GM19397 (cell line): ENCODE measurements at regions not wholly inside any gene's neighbourhood (a gene's known extent, or its start where the extent isn't known, plus 50 kb on each side); places are given as distances from the start of the nearest gene placed in this dataset.

Experiments used
- ATAC-seq: cut with Tn5 transposase; IDR thresholded peaks from one replicate; pipeline ENCODE4 v1.9.1; 2021; ENCODE audit warnings: mild to moderate bottlenecking, moderate library complexity; ENCODE audit not compliant: unreplicated experiment

DNA sequence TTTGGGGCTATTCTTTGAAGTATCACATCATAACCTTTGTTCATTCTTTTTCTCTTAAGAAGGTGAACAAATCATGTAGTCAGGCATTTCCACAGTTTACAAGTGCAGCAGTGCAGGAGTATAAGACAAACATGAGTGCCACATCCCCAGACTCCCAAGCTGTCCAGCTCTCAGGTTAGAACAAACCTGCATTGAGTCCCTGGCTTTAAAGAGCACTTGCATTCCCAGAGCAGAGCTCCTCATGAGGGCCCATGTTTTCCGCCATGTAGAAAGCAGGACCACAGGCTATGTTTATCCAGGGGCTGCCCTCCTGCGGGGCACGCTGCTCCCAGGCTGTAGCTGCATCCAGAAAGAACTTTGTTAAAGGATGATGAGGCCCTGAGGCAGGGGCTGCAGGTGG, 267.7 kb downstream of the TLE3 start:
- no peak for ATAC-seq

DNA sequence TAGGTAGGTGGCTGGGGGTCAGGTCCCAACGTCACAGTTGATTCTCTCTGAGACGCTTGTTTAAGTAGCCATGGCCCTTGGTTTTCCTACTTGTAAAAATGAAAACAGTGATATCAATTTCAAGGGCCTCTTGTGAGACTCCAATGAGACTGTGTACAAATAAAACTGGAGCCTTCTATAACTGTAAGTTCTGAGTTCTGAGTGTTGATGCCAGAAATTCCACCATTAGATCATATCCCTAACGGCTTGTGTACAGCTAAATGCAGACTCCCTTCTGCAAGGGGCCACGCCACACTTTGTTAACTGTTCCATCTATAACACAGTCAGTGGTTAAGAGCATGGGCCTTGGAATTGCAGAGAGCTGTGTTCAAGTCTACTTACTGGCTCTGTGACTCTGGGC, 267.3 kb downstream of the TLE3 start:
- no peak for ATAC-seq

GRCh38 chr15:69830876-69831275, 266.8 kb downstream of the TLE3 start:
- no peak for ATAC-seq

DNA sequence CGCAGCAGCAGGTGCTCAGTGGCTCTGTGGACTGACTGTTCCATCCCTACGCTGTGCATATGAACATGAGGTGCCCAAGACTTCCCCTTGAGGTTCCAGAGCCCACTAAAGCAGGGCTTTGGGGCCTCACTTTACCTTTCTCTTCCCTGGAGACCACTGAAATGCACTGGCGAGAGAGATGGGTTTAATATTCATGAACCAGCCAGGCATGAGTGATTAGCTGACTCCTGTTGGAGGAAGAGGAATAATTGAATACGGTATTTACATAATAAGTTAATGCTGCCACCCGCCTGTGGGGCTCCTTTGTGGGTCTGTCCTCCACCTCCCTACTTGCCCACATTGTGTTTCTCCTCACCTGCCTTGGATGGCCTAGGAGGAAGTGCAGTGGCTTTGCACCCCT, 263.4 kb downstream of the TLE3 start:
- ATAC-seq, result no peak

DNA sequence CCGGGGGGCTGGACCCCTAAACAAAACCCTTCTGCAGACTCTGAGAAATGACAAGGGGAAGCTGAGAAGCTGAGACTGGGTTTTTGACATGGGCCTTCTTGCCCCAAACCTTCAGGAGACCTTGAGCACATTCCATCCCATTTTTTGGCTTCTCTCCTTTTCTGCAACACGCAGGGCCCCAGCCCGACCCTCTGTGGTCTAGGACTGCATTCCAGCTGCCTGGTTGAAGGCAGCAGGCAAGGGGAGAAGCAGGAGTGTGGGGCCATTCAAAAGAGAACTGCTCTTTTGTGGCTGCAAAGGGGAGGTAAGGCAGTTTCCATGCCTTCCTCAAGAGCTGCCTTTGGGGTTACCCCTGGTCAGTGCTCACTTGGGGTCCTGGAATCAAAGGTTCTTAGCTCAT, 263.0 kb downstream of the TLE3 start:
- no peak for ATAC-seq

DNA sequence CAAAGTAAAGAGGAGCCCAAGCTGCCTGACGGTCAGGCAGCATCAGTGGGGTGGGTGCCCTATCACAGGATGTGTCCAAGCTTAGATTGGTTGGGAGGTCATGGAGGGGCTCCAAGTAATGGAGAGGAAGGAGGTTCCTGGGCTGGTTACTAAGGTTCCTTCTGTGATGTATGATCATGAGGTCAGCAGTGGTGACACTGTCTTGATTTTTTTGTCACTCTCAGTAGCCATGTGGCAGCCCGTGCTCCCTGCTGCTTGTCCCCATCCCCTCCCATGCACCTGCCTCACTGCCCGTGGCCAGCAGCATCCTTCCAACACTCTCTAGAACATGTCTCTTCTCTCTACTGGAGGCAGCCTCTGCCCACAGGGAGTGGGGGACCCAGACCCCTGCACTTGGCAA, 261.7 kb downstream of the TLE3 start:
- no peak for ATAC-seq

DNA sequence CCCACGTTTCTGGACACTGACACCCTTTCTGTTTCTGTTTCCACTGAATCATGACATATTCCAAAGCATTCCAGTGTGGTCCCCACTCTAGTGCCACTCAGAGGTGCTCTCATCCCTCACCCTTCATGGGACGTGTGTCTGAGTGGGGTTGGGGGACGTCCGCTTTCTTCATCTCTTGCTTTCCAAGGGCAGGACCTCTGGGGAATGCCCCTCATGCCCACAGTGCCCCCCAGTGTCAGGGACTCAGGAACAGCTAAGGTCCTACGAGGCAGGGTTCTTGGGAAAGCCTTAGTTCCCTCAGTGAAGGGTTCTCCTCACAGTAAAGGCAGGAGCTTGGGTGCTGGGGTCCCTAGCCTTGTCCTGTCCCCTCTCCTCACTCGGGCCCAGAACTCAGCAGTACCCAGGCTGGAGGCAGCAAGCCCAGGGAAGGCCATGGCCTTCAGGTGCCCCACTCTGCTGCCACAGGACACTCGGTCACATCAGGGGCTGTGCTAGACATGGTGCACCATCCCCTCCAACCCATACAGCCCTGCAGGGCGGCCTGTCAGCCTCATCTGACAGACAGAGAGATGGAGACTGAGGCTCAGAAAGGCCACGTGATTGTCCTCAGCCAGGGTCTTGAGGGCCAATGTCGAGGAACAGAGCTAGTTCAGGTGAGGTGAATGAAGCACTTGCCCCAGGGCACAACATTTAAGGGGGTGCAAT, 261.0 kb downstream of the TLE3 start:
- no peak for ATAC-seq

DNA sequence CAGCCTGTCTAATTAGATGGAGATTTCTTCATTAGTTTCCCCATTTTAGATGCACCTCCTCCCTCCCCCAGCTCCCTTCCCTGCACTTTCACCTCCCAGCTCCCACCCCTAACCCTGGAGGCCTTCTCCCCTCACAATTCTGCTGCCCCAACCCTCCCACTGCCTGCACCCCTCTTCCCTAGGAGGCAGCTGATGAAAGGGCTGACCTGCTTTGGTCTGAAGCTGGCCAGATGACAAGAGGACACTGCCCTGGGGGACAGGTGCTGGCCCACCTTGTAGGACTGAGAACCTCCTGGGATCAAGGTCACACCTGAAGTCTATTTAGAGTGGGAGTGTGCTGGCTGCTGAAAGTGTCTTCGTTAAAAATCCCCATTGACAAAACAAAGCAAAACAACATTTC, 259.4 kb downstream of the TLE3 start:
- ATAC-seq, result no peak

- ATAC-seq, result no peak
These were observed 258.7 kb downstream of the TLE3 start for GRCh38 chr15:69838994-69839393.

GRCh38 chr15:69841113-69841828, 256.4 kb downstream of the TLE3 start:
- ATAC-seq, result no peak

DNA sequence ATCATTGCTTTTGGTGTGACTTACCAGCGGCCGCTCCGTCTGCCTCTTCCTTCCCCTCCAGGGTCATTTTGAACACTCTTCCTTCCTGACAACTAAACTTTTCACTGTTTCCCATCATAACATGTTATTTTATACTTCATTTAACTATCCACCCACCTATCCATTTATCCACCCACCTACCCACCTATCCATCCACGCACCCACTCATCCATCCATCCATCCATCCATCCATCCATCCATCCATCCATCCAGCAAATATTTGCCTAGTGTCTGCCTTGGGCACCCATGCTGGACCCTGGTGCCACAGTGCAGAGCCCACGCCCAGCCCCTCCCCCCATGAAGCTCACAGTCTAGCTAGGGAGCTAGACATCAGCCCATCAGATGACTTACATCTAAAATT, 254.9 kb downstream of the TLE3 start:
- ATAC-seq, result no peak

DNA sequence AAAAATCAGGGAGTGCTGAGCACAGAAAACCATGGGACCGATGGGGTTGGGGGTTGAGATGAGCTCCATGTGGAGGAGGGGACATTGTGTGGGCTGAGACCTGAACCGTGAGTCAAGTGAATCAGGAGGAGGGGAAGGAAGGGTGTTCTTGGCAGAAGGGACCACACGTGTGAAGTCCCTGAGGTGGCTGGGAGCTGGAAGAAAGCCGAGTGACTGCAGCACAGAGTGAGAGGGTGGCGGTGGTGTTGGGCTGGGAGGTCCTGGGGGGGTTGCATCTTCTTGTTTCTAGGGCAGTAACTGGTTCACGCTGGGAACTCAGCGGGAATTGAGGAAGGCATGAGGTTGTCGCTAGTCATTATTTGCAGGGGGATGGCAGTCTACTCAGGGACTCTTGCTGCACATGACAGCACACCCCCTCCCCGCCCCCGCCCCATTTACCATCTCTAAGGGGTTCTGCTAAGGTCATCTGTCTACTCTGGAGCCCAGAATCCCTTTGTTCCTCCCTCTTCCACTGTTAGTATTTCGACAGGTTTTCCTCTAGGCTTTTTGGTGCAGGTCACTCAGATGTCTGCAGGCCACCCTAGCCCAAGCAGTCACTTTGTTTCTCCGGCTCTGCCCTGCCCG, 254.3 kb downstream of the TLE3 start:
- no peak for ATAC-seq

- no peak for ATAC-seq
These were observed 253.8 kb downstream of the TLE3 start for GRCh38 chr15:69843900-69844304.

DNA sequence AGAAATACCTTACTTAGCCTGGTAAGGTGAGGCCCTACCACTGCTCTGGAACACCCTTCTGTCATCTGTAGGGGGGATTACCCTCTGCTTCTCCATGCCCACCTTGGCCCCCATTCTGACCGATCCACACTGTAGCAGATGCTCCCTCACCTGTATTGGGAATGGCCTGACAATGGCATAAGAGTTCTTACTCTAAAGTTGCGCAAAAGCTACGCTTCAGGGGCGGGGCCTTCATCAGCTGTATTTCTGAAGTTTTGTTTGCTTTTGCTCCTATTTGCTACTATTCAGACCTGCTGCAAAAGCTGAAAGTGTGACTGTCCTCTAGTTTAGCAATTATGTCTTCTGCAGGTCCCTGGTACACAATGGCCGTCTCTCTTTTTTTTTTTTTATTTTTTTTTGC, 252.6 kb downstream of the TLE3 start:
- no peak for ATAC-seq

DNA sequence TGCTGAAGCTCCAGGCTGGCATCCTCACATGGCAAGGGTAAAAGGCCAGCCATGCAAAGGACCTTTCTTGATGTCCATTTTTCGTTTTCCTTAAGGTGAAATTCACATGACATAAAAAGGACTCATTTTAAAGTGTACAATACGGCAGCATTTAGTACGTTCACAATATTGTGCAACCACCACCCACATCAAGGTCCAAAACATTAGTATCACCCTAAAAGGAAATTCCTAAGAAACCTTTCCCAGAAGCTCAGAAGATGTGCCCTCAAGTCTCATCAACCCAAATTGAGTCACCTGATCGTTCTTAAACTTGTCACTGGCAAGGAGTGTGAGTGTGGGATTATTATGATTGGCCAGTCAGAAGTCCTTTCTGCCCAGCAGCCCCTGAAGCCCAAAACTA, 250.1 kb downstream of the TLE3 start:
- no peak for ATAC-seq

DNA sequence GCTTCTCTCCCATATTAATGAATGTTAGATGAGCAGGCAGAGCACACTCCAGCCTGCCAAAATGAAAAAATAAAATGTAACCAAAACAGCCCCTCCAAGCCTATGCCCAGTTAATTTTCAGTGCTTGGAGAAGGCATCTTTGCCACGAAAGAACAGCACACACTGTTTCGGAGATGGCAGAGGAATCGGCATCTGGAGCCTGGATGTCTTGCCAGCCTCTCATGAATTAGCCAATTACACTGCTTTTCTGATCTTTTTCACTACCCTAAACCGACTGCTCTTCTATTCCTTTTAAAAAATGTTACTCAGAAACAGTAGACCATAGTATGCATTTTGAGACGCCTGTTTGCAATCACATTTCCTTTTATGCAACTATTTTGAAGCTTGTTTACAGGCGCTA, 249.6 kb downstream of the TLE3 start:
- no peak for ATAC-seq

DNA sequence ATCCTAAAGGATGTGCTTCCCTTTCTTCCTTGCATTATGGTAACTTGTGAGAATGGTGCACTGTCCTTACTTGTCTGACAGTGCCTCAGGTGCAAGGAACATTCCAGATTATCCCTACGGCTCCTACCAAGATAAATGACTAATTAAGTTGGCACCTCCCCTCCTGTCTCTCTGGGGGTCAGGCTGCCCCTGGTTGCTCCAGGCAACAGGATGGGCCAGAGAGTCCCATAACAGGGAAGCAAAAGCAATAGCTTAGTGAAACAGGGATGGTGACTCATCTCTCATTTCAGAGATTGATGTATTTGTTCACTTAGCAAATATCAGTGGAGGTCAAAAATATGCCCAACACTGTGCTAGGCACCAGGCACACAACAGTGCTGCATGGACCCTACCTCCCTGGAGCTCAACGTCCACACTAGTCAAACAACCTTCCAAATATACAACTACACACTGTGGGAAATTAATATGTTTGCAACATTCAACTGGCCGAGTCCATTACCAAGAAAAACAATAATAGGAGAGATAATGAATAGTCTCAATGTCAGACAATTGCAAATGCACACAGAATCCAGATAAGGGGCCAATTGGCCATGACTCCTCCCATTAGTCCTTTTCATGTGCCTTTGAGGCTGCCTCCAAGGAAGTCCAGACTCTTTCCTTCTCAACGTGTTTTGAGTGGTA, 249.0 kb downstream of the TLE3 start:
- no peak for ATAC-seq

DNA sequence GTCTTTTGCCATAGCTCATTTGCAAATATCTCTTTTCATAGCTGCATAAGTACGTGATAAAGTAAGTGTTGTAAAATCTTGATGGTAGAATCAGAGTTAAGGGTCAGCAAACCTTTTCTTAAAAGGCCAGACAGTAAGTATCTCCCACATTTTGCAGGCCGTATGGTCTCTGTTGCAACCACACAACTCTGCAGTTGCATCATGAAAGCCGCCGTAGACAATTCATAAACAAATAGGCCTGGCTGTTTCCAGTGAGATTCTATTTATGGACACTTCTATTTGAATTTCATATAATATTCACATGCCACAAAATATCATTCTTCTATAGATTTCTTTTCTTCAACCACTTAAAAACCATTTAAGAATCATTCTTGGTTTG, 248.5 kb downstream of the TLE3 start:
- no peak for ATAC-seq

- ATAC-seq, result no peak
These were observed 245.2 kb downstream of the TLE3 start for GRCh38 chr15:69852482-69852881.

GRCh38 chr15:69852916-69853315, 244.8 kb downstream of the TLE3 start:
- ATAC-seq, result no peak

GRCh38 chr15:69853544-69853951, 244.2 kb downstream of the TLE3 start:
- no peak for ATAC-seq

- ATAC-seq, result no peak
These were observed 243.7 kb downstream of the TLE3 start for GRCh38 chr15:69854001-69854400.
